KMS-11 (cell line): ENCODE measurements at regions not wholly inside any gene's neighbourhood (a gene's known extent, or its start where the extent isn't known, plus 50 kb on each side); places are given as distances from the start of the nearest gene placed in this dataset.

Experiments used
- H2AFZ ChIP-seq: fragments of 200-600 bp; sonication (generic); 2 replicates; pipeline ENCODE4 v1.6.1; 2016; ENCODE audit warnings: antibody characterized with exemption, mixed run types, low read depth
- H3K27ac ChIP-seq: fragments of 200-600 bp; sonication (generic); 2 replicates; pipeline ENCODE4 v1.6.1; 2016; ENCODE audit warnings: mild to moderate bottlenecking, mixed run types
- H3K27me3 ChIP-seq: fragments of 200-600 bp; sonication (generic); 2 replicates; pipeline ENCODE4 v1.6.1; 2017; ENCODE audit warnings: mild to moderate bottlenecking, low read depth, mixed run types, moderate library complexity; ENCODE audit not compliant: insufficient read depth
- H3K36me3 ChIP-seq: fragments of 200-600 bp; sonication (generic); 2 replicates; pipeline ENCODE4 v1.6.1; 2017; ENCODE audit warnings: mild to moderate bottlenecking, mixed run types; ENCODE audit not compliant: insufficient read depth
- H3K4me1 ChIP-seq: fragments of 200-600 bp; sonication (generic); 2 replicates; pipeline ENCODE4 v1.6.1; 2016; ENCODE audit warnings: mild to moderate bottlenecking, low read depth, mixed run types; ENCODE audit not compliant: poor library complexity, severe bottlenecking
- H3K4me2 ChIP-seq: fragments of 200-600 bp; sonication (generic); 2 replicates; pipeline ENCODE4 v1.7.0; 2016; ENCODE audit warnings: mild to moderate bottlenecking, mixed run types
- H3K4me3 ChIP-seq: fragments of 200-600 bp; sonication (generic); IDR thresholded peaks from 2 replicates; pipeline ENCODE4 v1.6.1; 2017; ENCODE audit warnings: low read depth, low read length, mixed read lengths; ENCODE audit not compliant: insufficient read depth
- H3K79me2 ChIP-seq: fragments of 200-600 bp; sonication (generic); 2 replicates; pipeline ENCODE4 v1.6.1; 2016; ENCODE audit warnings: low read depth, mixed run types; ENCODE audit not compliant: insufficient read depth
- H3K9ac ChIP-seq: fragments of 200-600 bp; sonication (generic); 2 replicates; pipeline ENCODE4 v1.6.1; 2016; ENCODE audit warnings: mild to moderate bottlenecking, mixed run types
- H4K20me1 ChIP-seq: fragments of 200-600 bp; sonication (generic); 2 replicates; pipeline ENCODE4 v1.6.1; 2016; ENCODE audit warnings: mild to moderate bottlenecking, mixed run types; ENCODE audit not compliant: insufficient read depth
- CTCF ChIP-seq: fragments of 200-600 bp; sonication (generic); conservative IDR thresholded peaks from 2 replicates; pipeline ENCODE4 v1.6.1; 2017; ENCODE audit warnings: low read depth, mild to moderate bottlenecking, antibody characterized with exemption, low read length, moderate library complexity, mixed read lengths

GRCh38 chr2:43084699-43085091 is 141.7 kb downstream of the ZFP36L2 start:
- H3K4me1 ChIP-seq = no peaks in the 10 kb centered on the region
- no peaks in the 10 kb centered on the region for H3K27me3 ChIP-seq
- no peaks in the 10 kb centered on the region for H3K79me2 ChIP-seq
- no peak overlapping the region for H2AFZ ChIP-seq
- no peak for TF ChIP-seq CTCF
- H3K9ac ChIP-seq = no peak overlapping the region
- no peak overlapping the region for H3K4me2 ChIP-seq
- no peak overlapping the region for H3K27ac ChIP-seq
- H3K36me3 ChIP-seq = no peaks in the 10 kb centered on the region
- no peaks in the 10 kb centered on the region for H4K20me1 ChIP-seq
- no peak overlapping the region for H3K4me3 ChIP-seq

DNA sequence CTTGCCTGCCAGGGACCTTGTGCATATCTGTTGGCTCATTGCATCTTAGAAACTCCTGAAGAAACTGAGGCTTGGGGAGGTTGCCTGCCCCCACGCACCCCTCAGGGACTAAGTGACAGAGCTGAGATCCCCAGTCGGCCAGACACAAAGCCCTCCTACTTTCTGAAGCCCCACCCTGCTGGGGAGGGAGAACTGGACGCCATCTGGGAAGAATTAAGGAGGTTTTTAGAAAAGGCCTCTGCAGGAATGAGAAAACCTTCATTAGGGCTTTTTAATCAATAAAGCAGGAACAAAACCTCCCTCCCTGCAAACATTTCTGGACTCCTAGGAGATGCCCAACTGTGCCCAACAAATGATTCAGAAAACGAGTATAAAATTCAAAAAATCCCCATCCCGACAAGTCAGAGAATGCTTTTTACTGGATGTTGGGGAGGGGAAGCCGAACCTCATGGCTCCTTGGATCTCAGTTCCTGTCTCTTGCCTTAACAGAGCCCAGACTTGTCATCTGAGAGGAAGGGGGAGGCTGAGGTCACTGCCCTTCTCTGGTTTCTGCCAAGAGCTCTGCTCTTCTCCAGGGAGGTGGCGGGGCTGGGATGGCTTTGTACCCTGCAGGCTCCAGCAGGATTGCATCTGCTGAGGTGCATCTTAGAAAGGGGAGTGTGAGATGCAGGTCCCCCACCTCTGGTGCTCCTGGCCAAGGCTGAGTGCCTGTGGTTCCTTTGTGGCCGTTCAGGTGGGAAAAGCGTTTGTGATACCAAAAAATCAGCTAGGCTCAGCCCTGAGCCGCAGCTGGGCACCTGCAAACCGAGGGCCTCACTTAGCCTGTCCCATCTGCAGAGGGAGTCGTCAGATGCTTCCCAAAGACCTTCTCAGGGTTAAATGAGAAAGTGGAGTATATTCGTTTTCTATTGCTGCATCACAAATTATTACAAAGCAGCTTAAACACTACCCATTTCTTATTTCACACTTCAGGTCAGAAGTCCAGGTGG is 142.4 kb downstream of the ZFP36L2 start:
- H3K27me3 ChIP-seq = no peaks in the 10 kb centered on the region
- H4K20me1 ChIP-seq = no peaks in the 10 kb centered on the region
- no peak overlapping the region for H3K9ac ChIP-seq
- no peak for TF ChIP-seq CTCF
- no peak overlapping the region for H2AFZ ChIP-seq
- H3K79me2 ChIP-seq = no peaks in the 10 kb centered on the region
- H3K4me2 ChIP-seq = no peak overlapping the region
- H3K36me3 ChIP-seq = no peaks in the 10 kb centered on the region
- H3K4me3 ChIP-seq = no peak overlapping the region
- H3K4me1 ChIP-seq = no peaks in the 10 kb centered on the region
- no peak overlapping the region for H3K27ac ChIP-seq

GRCh38 chr2:43082903-43083677 is 143.3 kb downstream of the ZFP36L2 start:
- no peak overlapping the region for H3K4me3 ChIP-seq
- no peaks in the 10 kb centered on the region for H3K27me3 ChIP-seq
- no peaks in the 10 kb centered on the region for H3K36me3 ChIP-seq
- H3K9ac ChIP-seq = no peak overlapping the region
- TF ChIP-seq CTCF = no peak
- H2AFZ ChIP-seq = no peak overlapping the region
- no peak overlapping the region for H3K27ac ChIP-seq
- no peak overlapping the region for H3K4me2 ChIP-seq
- no peaks in the 10 kb centered on the region for H3K79me2 ChIP-seq
- H3K4me1 ChIP-seq = no peaks in the 10 kb centered on the region
- H4K20me1 ChIP-seq = no peaks in the 10 kb centered on the region

DNA sequence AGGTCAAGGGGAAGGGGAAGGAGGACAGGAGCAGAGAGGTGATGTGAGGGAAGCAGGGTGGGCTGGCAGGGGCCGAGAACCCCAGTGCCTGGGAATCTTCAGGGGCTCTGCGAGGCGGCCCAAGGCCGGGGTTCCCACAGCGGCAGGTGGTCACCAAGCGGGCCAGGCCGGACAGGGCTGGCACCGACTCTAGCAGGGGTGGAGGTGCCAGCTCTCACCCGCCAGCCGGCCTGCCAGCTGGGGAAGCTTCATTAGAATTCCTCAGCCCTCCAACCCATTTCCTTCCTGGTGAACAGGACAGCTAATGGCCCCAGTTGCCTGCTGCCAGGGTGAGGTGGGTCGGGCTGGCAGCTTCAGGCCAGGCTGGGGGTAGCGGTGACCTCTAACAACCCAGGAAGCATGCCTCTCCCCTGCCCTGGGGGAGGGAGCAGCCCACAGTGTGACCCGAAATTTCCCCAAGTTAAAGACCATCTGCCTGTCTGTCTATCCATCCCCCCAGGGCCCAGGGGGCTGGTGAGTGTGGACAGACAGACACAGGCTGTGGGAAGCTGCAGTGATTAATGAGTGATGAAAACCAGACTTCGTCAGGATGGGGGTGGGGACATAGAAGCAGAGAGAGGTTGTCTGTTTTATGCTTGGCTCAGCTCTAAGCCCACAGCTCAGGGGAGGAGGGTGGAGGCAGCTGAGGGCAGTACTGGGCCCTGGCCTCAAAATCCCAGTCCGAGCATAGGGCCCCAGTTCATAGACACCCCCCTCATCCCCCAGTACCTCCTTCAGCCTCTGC is 144.1 kb downstream of the ZFP36L2 start:
- Histone ChIP-seq H3K27ac (no peak overlapping the region), H3K27me3 (no peaks in the 10 kb centered on the region), H3K36me3 (no peaks in the 10 kb centered on the region), H3K9ac (no peak overlapping the region), H4K20me1 (no peaks in the 10 kb centered on the region), H3K4me2 (no peak overlapping the region), H3K4me1 (no peaks in the 10 kb centered on the region), H2AFZ (no peak overlapping the region), H3K4me3 (no peak overlapping the region), H3K79me2 (no peaks in the 10 kb centered on the region)
- no peak for TF ChIP-seq CTCF
